ENCODE measurements at regions not wholly inside any gene's neighbourhood (a gene's known extent, or its start where the extent isn't known, plus 50 kb on each side); places are given as distances from the start of the nearest gene placed in this dataset.

- H4K8ac ChIP-seq (ENCODE audit: low read depth in 2 of 2, low read length in 2 of 2): no peak overlapping the region
- H3K27ac ChIP-seq (ENCODE audit: insufficient read depth, low read length): no peak overlapping the region
- no peak overlapping the region for H3K18ac ChIP-seq (ENCODE audit: low read depth, low read length)
- TF ChIP-seq CEBPB (IDR thresholded peaks at IDR 0.05; ENCODE audit: low read depth, low read length): no peak
- no peak for TF ChIP-seq CHD1 (IDR thresholded peaks at IDR 0.05; ENCODE audit: low read depth, low read length)
- TF ChIP-seq CTCF (conservative IDR thresholded peaks at IDR 0.05; ENCODE audit: low read depth, low read length): no peak
- no peak for TF ChIP-seq MXI1 (IDR thresholded peaks at IDR 0.05; ENCODE audit: borderline replicate concordance, low read depth, low read length)
- no peak for TF ChIP-seq USF2 (IDR thresholded peaks at IDR 0.05; ENCODE audit: low read depth, low read length)
- no peak for TF ChIP-seq BHLHE40 (IDR thresholded peaks at IDR 0.05; ENCODE audit: low read depth, low read length)
- TF ChIP-seq POLR2A (IDR thresholded peaks at IDR 0.05; ENCODE audit: low read depth, low read length): no peak
- no peak for TF ChIP-seq SMC3 (IDR thresholded peaks at IDR 0.05; ENCODE audit: low read depth, low read length)
- TF ChIP-seq NFE2L2 (IDR thresholded peaks at IDR 0.05; ENCODE audit: low read depth, low read length): no peak
- TF ChIP-seq FOS (IDR thresholded peaks at IDR 0.05; ENCODE audit: low read depth, low read length): no peak
- TF ChIP-seq ELK1 (IDR thresholded peaks at IDR 0.05; ENCODE audit: borderline replicate concordance, low read depth, low read length): no peak
- TF ChIP-seq MAFK (IDR thresholded peaks at IDR 0.05; ENCODE audit: low read depth, low read length): no peak
- no peak for TF ChIP-seq RFX5 (IDR thresholded peaks at IDR 0.05; ENCODE audit: low read depth, low read length)
- no peak overlapping the region for H4K91ac ChIP-seq (ENCODE audit: insufficient read depth, low read depth, low read length)
- H2BK15ac ChIP-seq (ENCODE audit: low read depth, low read length): no peak overlapping the region
- H4K20me1 ChIP-seq (ENCODE audit: insufficient read depth, low read length): no peaks in the 10 kb centered on the region
- no peak overlapping the region for H3K9ac ChIP-seq (ENCODE audit: low read depth, low read length)
- H2BK120ac ChIP-seq (ENCODE audit: low read depth, low read length): no peak overlapping the region
- intact Hi-C loops (cut with micrococcal nuclease) (no loop called here), dilution Hi-C loops (cut with HindIII; ENCODE audit: low sequenced_read_pairs, unreplicated experiment) (no loop called here), in situ Hi-C loops (cut with MboI; ENCODE audit: low sequenced_read_pairs) (no loop called here)
- no peak overlapping the region for H3K56ac ChIP-seq (ENCODE audit: extremely low read depth, insufficient read depth, low read length)
- H2AK5ac ChIP-seq (ENCODE audit: low read depth, low read length): no peak overlapping the region
- H3K4ac ChIP-seq (ENCODE audit: low read depth, low read length): no peak overlapping the region
- H3K9me3 ChIP-seq (ENCODE audit: control insufficient read depth, insufficient read depth, low read length): no peaks in the 10 kb centered on the region
- no peak overlapping the region for H2BK5ac ChIP-seq (ENCODE audit: low read depth, low read length, poor library complexity, severe bottlenecking)
- no peak overlapping the region for H2AK9ac ChIP-seq (replicated peaks; ENCODE audit: low read depth, low read length, poor library complexity)
- no peak overlapping the region for H3K4me3 ChIP-seq (ENCODE audit: insufficient read depth, low read depth, low read length)
- no peak overlapping the region for H4K5ac ChIP-seq (ENCODE audit: low read depth, low read length)
- DNase-seq: no peak
- no CpG with 5 or more reads among the region's 4 CpGs for WGBS, 2 experiments (ENCODE audit: extremely low coverage in 2 of 2, insufficient read length in 1 of 2)
- POLR2A ChIA-PET (ENCODE audit: unreplicated experiment): no interaction called here
- no peak overlapping the region for H3K4me2 ChIP-seq (ENCODE audit: low read depth, low read length)
- H2AFZ ChIP-seq (replicated peaks; ENCODE audit: low read length, poor library complexity): no peak overlapping the region
- H3K36me3 ChIP-seq (ENCODE audit: control insufficient read depth, insufficient read depth, low read length): no peaks in the 10 kb centered on the region
- H3K9me1 ChIP-seq (ENCODE audit: insufficient read depth, low read length): no peaks in the 10 kb centered on the region
- H3K4me1 ChIP-seq (ENCODE audit: control insufficient read depth, insufficient read depth, low read length): no peaks in the 10 kb centered on the region
- no peak overlapping the region for H3K14ac ChIP-seq (replicated peaks; ENCODE audit: low read depth, low read length)
- H3K23ac ChIP-seq (ENCODE audit: low read depth, low read length): no peak overlapping the region
- ATAC-seq (ENCODE audit: low read depth): no peak
- H2BK20ac ChIP-seq (ENCODE audit: low read depth, low read length): no peak overlapping the region
- no peaks in the 10 kb centered on the region for H3K79me1 ChIP-seq (ENCODE audit: low read depth in 1 of 2, low read length in 2 of 2)
- H3K27me3 ChIP-seq (ENCODE audit: control insufficient read depth, insufficient read depth, low read length): no peaks in the 10 kb centered on the region
- BruUV-seq (replicated peaks): no TSS peak
- CTCF ChIA-PET: no interaction called here
Measured at GRCh38 chr7:16212032-16212431, 209.3 kb downstream of the CRPPA start.
